ENCODE measurements at regions not wholly inside any gene's neighbourhood (a gene's known extent, or its start where the extent isn't known, plus 50 kb on each side); places are given as distances from the start of the nearest gene placed in this dataset.

GRCh38 chr2:7502336-7502735, 585.1 kb downstream of the RNF144A start:
- no peak for DNase-seq (ENCODE audit: low read depth)
- TF ChIP-seq CTCF (IDR thresholded peaks at IDR 0.05; ENCODE audit: control insufficient read depth, extremely low read depth, insufficient read depth): no peak
- H3K4me3 ChIP-seq (ENCODE audit: low read depth, low read length): no peak overlapping the region

- peak; percentile 27 for DNase-seq (ENCODE audit: low read depth)
- no peak overlapping the region for H3K4me3 ChIP-seq (ENCODE audit: low read depth, low read length)
- no peak for TF ChIP-seq CTCF (IDR thresholded peaks at IDR 0.05; ENCODE audit: control insufficient read depth, extremely low read depth, insufficient read depth)
Observed at GRCh38 chr2:7508296-7508943, 591.2 kb downstream of the RNF144A start.

- TF ChIP-seq CTCF (IDR thresholded peaks at IDR 0.05; ENCODE audit: control insufficient read depth, extremely low read depth, insufficient read depth): peak; percentile 48
- peak; percentile 2 for DNase-seq (ENCODE audit: low read depth)
- H3K4me3 ChIP-seq (ENCODE audit: low read depth, low read length): no peak overlapping the region
Observed at GRCh38 chr2:7510353-7510752, 593.1 kb downstream of the RNF144A start.

GRCh38 chr2:7513834-7514233, 596.6 kb downstream of the RNF144A start:
- DNase-seq (ENCODE audit: low read depth): no peak
- H3K4me3 ChIP-seq (ENCODE audit: low read depth, low read length): no peak overlapping the region
- TF ChIP-seq CTCF (IDR thresholded peaks at IDR 0.05; ENCODE audit: control insufficient read depth, extremely low read depth, insufficient read depth): no peak

- DNase-seq (ENCODE audit: low read depth): no peak
- H3K4me3 ChIP-seq (ENCODE audit: low read depth, low read length): no peak overlapping the region
- TF ChIP-seq CTCF (IDR thresholded peaks at IDR 0.05; ENCODE audit: control insufficient read depth, extremely low read depth, insufficient read depth): no peak
Observed at GRCh38 chr2:7515327-7515726, 598.1 kb downstream of the RNF144A start.

- DNase-seq (ENCODE audit: low read depth): no peak
- no peak for TF ChIP-seq CTCF (IDR thresholded peaks at IDR 0.05; ENCODE audit: control insufficient read depth, extremely low read depth, insufficient read depth)
- no peak overlapping the region for H3K4me3 ChIP-seq (ENCODE audit: low read depth, low read length)
Observed at GRCh38 chr2:7516484-7517063, 599.4 kb downstream of the RNF144A start.

- no peak overlapping the region for H3K4me3 ChIP-seq (ENCODE audit: low read depth, low read length)
- TF ChIP-seq CTCF (IDR thresholded peaks at IDR 0.05; ENCODE audit: control insufficient read depth, extremely low read depth, insufficient read depth): no peak
- DNase-seq (ENCODE audit: low read depth): no peak
Observed at GRCh38 chr2:7517088-7517487, 599.9 kb downstream of the RNF144A start.
